ENCODE measurements at regions not wholly inside any gene's neighbourhood (a gene's known extent, or its start where the extent isn't known, plus 50 kb on each side); places are given as distances from the start of the nearest gene placed in this dataset.
"Not testable (repeated sequence)": the region's sequence is repeated elsewhere in the genome, so short reads cannot be mapped to it uniquely, and the experiment has no call there.

DNA sequence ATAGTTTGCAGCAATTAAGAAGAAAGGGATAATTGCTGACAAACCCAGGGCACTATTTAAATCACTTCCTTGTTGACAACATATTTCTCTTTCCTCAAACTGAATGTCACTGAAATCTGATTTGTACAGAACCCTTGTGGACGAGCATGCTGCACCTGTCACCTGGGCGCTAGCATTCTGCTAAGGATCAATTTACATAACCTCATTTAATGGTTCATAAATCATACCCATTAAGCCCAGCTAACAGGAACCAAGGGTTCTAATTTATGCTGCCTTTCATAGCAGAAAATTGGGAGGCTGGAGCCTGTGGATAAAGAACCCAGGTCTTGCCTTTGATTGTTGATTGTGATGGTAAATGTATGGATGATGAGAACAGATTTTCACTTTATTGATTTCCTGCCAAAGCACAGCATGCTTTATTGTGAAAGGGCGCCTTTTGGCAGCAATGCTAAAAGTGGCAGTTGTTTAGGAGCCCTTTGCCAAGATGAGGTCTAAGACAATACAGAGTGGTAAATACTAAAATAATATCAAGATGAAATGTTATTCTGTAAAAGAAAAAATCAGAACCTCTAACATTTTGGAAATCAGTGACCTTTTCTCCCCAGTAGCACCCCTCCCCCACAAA, 95.4 kb downstream of the NKX2-1 start:
- 77% methylated on average over 3 of the region's 3 CpGs for WGBS
- intact Hi-C loops (cut with DNase I) = no loop called here
- DNase-seq (ENCODE audit: extremely low spot score) = no peak
- no peaks in the 10 kb centered on the region for H3K9me3 ChIP-seq
- no peak overlapping the region for H3K4me3 ChIP-seq
- no peaks in the 10 kb centered on the region for H3K36me3 ChIP-seq
- H3K4me1 ChIP-seq = no peaks in the 10 kb centered on the region
- H3K27ac ChIP-seq (replicated peaks in 1 of 4) = no peak overlapping the region
- no peaks in the 10 kb centered on the region for H3K27me3 ChIP-seq
- no peak for TF ChIP-seq POLR2A (IDR thresholded peaks at IDR 0.05; ENCODE audit: low read depth)
- TF ChIP-seq POLR2AphosphoS5 (IDR thresholded peaks at IDR 0.05) = no peak
- TF ChIP-seq EP300 (IDR thresholded peaks at IDR 0.05) = no peak
- TF ChIP-seq, protein P1, sequence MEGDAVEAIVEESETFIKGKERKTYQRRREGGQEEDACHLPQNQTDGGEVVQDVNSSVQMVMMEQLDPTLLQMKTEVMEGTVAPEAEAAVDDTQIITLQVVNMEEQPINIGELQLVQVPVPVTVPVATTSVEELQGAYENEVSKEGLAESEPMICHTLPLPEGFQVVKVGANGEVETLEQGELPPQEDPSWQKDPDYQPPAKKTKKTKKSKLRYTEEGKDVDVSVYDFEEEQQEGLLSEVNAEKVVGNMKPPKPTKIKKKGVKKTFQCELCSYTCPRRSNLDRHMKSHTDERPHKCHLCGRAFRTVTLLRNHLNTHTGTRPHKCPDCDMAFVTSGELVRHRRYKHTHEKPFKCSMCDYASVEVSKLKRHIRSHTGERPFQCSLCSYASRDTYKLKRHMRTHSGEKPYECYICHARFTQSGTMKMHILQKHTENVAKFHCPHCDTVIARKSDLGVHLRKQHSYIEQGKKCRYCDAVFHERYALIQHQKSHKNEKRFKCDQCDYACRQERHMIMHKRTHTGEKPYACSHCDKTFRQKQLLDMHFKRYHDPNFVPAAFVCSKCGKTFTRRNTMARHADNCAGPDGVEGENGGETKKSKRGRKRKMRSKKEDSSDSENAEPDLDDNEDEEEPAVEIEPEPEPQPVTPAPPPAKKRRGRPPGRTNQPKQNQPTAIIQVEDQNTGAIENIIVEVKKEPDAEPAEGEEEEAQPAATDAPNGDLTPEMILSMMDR (IDR thresholded peaks at IDR 0.05) = no peak

DNA sequence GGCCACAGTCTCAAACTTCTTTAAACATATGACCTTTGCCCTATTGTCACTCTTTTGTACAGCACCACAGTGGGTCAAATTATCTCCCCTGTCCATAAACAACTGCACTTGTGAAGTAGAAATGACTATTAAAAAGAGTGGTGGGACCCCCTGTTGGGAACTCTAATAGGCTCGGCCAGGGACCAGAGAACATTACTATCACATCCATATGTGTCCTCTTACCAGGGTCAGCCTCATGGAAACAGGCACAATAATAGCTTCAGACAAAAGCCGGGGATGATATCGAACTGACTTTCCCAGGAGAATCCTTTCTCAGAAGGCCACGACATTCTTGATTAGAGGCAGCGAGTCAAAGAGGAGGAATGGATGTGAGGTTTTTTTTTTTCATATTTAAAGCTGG, 96.6 kb downstream of the NKX2-1 start:
- no peaks in the 10 kb centered on the region for H3K9me3 ChIP-seq
- H3K4me1 ChIP-seq = no peaks in the 10 kb centered on the region
- 74% methylated on average over 5 of the region's 5 CpGs for WGBS
- DNase-seq (ENCODE audit: extremely low spot score) = no peak
- no peak overlapping the region for H3K27ac ChIP-seq (replicated peaks in 1 of 4)
- TF ChIP-seq POLR2A (IDR thresholded peaks at IDR 0.05; ENCODE audit: low read depth) (no peak), POLR2AphosphoS5 (IDR thresholded peaks at IDR 0.05) (no peak)
- no peaks in the 10 kb centered on the region for H3K27me3 ChIP-seq
- intact Hi-C loops (cut with DNase I) = no loop called here
- no peaks in the 10 kb centered on the region for H3K36me3 ChIP-seq
- no peak overlapping the region for H3K4me3 ChIP-seq

DNA sequence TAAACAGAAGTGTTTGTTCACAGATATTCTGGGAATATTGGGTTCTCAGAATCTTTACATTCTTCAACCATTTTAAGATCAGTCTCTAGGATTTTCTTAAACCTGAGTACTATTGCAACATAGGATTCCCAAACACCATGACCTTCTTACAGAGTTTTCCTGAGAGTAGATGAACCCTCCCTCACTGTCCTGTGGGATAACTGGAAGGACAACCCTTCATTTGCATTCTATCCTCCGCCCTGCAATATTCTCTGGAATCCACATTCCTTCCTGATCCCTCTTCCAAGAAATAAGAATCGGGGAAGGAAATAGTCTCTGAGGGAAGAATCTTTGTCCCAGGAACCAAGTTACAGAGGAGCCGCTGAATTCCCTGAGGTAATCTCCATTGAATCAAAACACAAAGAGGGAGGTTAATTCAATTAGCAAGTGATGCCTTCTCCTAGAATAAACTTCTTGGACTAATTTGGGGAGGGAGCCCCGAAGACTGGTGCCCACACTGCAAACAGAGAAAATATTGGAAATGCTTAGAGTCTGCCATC, 99.8 kb upstream of the MBIP start:
- Histone ChIP-seq H3K4me3 (no peak overlapping the region), H3K36me3 (no peaks in the 10 kb centered on the region), H3K27ac (replicated peaks in 1 of 4) (no peak overlapping the region), H3K9me3 (peaks cover 0 to 5% (median 0%) of the 10 kb centered on the region in 4 donors), H3K4me1 (no peaks in the 10 kb centered on the region), H3K27me3 (no peaks in the 10 kb centered on the region)
- 75% methylated on average over 4 of the region's 4 CpGs for WGBS
- TF ChIP-seq, protein P1 (IDR thresholded peaks at IDR 0.05) = no peak
- TF ChIP-seq EP300 (IDR thresholded peaks at IDR 0.05) (no peak), POLR2A (IDR thresholded peaks at IDR 0.05; ENCODE audit: low read depth) (no peak), POLR2AphosphoS5 (IDR thresholded peaks at IDR 0.05) (no peak)
- intact Hi-C loops (cut with DNase I) = no loop called here
- DNase-seq (ENCODE audit: extremely low spot score) = no peak

DNA sequence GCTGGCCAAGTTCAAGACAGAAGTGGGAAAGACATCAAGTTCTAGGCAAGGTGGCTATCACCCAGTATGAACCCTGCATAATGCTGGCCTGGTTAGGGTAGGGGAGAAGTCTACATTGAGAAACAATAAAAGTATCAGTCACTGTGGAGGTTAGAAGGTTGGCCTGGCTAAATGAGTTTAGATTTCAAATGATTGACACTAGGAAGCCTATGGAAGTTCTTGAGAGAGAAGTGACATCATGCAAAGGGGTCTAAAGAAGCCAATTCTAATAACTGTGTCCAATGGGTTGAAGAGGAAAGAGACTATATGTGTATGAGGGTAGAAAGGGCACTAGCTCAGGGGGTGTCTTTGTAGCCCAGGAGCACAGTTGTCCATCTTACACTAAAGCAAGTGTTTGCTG, 98.5 kb upstream of the MBIP start:
- H3K4me3 ChIP-seq = no peak overlapping the region
- H3K9me3 ChIP-seq = peaks cover 0 to 5% (median 0%) of the 10 kb centered on the region in 4 donors
- H3K27ac ChIP-seq (replicated peaks in 1 of 4) = no peak overlapping the region
- intact Hi-C loops (cut with DNase I) = no loop called here
- no peaks in the 10 kb centered on the region for H3K27me3 ChIP-seq
- DNase-seq (ENCODE audit: extremely low spot score) = no peak
- TF ChIP-seq, protein P1 (IDR thresholded peaks at IDR 0.05) = no peak
- no peak for TF ChIP-seq EP300 (IDR thresholded peaks at IDR 0.05)
- TF ChIP-seq POLR2A (IDR thresholded peaks at IDR 0.05; ENCODE audit: low read depth) = no peak
- no peak for TF ChIP-seq POLR2AphosphoS5 (IDR thresholded peaks at IDR 0.05)
- no peaks in the 10 kb centered on the region for H3K4me1 ChIP-seq
- no peaks in the 10 kb centered on the region for H3K36me3 ChIP-seq

DNA sequence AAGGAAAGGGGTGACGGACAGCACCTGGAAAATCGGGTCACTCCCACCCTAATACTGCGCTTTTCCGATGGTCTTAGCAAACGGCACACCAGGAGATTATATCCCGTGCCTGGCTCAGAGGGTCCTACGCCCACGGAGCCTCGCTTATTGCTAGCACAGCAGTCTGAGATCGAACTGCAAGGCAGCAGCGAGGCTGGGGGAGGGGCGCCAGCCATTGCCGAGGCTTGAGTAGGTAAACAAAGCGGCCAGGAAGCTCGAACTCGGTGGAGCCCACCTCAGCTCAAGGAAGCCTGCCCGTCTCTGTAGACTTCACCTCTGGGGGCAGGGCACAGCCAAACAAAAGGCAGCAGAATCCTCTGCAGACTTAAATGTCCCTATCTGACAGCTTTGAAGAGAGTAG, 91.5 kb upstream of the MBIP start:
- H3K9me3 ChIP-seq; H3K27me3 ChIP-seq; H3K36me3 ChIP-seq; H3K4me1 ChIP-seq; intact Hi-C loops (cut with DNase I); H3K4me3 ChIP-seq; H3K27ac ChIP-seq (replicated peaks in 1 of 4); DNase-seq (ENCODE audit: extremely low spot score): not testable (repeated sequence)
- 93% methylated on average over 17 of the region's 17 CpGs for WGBS

DNA sequence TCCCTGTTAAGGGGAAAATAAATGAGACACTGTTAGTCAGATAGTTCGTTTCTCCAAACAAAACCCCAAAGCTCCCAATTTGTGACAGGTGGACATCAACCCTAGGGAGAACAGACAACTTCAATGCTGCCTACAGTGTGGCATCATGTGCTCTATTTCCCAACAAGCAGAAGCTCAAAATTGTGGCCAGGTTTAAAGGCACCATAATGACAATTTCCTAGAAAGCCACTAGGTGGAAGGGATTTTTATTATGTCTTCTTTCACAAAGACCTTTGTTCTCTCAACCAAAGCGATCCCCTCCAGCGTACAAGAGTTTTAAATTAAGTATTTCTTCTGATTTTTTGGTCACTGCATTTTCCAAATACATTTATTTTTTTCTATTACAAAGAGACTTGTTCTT, 88.0 kb upstream of the MBIP start:
- 64% methylated on average over 3 of the region's 3 CpGs for WGBS
- peaks cover 0 to 8% (median 0%) of the 10 kb centered on the region in 4 donors for H3K9me3 ChIP-seq
- intact Hi-C loops (cut with DNase I) = no loop called here
- no peaks in the 10 kb centered on the region for H3K4me1 ChIP-seq
- H3K27me3 ChIP-seq = no peaks in the 10 kb centered on the region
- H3K27ac ChIP-seq (replicated peaks in 1 of 4) = no peak overlapping the region
- no peak overlapping the region for H3K4me3 ChIP-seq
- DNase-seq (ENCODE audit: extremely low spot score) = no peak
- H3K36me3 ChIP-seq = no peaks in the 10 kb centered on the region
- TF ChIP-seq POLR2AphosphoS5 (IDR thresholded peaks at IDR 0.05) (no peak), EP300 (IDR thresholded peaks at IDR 0.05) (no peak), POLR2A (IDR thresholded peaks at IDR 0.05; ENCODE audit: low read depth) (no peak)
- TF ChIP-seq, protein P1 (IDR thresholded peaks at IDR 0.05) = no peak

All from esophagus muscularis mucosa (tissue), 4 donors.